ENCODE measurements at regions not wholly inside any gene's neighbourhood (a gene's known extent, or its start where the extent isn't known, plus 50 kb on each side); places are given as distances from the start of the nearest gene placed in this dataset.
"Not testable (repeated sequence)": the region's sequence is repeated elsewhere in the genome, so short reads cannot be mapped to it uniquely, and the experiment has no call there.

DNA sequence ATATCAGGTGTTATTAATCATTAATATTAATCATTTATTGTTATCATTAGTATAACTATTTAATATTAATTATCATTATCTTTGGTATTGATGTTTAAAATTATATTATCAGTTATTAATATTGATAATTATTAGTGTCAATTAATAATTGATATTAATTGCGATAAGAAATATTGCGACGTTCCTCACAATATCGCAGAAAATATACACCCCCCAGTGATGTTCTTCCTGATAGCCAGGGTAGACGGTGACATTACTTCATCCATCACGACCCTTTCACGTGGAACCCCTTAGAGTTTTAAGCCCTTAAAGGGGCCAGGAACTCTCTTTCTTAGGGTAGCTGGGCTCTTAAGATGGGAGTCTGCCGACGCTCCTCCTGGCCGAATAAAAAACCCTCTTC is 98.6 kb upstream of the OSBPL11 start:
- Histone ChIP-seq H2AFZ (ENCODE audit: low read length) (no peak overlapping the region), H3K4me2 (ENCODE audit: low read length) (no peak overlapping the region), H3K4me3 (ENCODE audit: low read length) (no peak overlapping the region), H3K9me2 (replicated peaks; ENCODE audit: low read length) (no peaks in the 10 kb centered on the region), H3K27me3 (ENCODE audit: low read length) (no peaks in the 10 kb centered on the region), H3K79me2 (ENCODE audit: low read length) (no peaks in the 10 kb centered on the region), H3K9ac (ENCODE audit: low read length) (no peak overlapping the region), H3K4me1 (ENCODE audit: insufficient read depth, low read length) (peaks cover 3% of the 10 kb centered on the region; the same call in 1 of the 2 replicates), H3F3A (ENCODE audit: low read length, unreplicated experiment) (no peaks in the 10 kb centered on the region), H4K20me1 (ENCODE audit: low read length) (no peaks in the 10 kb centered on the region), H3K27ac (ENCODE audit: low read length) (no peak overlapping the region), H3K9me3 (ENCODE audit: low read length) (no peaks in the 10 kb centered on the region), H3K36me3 (ENCODE audit: low read depth, low read length) (no peaks in the 10 kb centered on the region)
- CTCF ChIA-PET = interaction anchor here (0.6 kb wide), 1 partner anchor 589 kb away, joined by 3 read pairs; no protein-coding TSS in a partner anchor
- DNase-seq (no peak), ATAC-seq (no peak)
- BruUV-seq (replicated peaks) = no TSS peak
- POLR2A ChIA-PET (ENCODE audit: unreplicated experiment) = no interaction called here
- intact Hi-C loops (cut with micrococcal nuclease) = no loop called here
- TF ChIP-seq, protein P1, sequence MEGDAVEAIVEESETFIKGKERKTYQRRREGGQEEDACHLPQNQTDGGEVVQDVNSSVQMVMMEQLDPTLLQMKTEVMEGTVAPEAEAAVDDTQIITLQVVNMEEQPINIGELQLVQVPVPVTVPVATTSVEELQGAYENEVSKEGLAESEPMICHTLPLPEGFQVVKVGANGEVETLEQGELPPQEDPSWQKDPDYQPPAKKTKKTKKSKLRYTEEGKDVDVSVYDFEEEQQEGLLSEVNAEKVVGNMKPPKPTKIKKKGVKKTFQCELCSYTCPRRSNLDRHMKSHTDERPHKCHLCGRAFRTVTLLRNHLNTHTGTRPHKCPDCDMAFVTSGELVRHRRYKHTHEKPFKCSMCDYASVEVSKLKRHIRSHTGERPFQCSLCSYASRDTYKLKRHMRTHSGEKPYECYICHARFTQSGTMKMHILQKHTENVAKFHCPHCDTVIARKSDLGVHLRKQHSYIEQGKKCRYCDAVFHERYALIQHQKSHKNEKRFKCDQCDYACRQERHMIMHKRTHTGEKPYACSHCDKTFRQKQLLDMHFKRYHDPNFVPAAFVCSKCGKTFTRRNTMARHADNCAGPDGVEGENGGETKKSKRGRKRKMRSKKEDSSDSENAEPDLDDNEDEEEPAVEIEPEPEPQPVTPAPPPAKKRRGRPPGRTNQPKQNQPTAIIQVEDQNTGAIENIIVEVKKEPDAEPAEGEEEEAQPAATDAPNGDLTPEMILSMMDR (conservative IDR thresholded peaks at IDR 0.05; ENCODE audit: low read depth, low read length) = no peak
- TF ChIP-seq EZH2phosphoT487 (IDR thresholded peaks at IDR 0.05; ENCODE audit: borderline replicate concordance, low read length) (no peak), EZH2 (IDR thresholded peaks at IDR 0.05; ENCODE audit: low read length, unreplicated experiment) (no peak)

GRCh38 chr3:125694761-125695294 is 99.5 kb upstream of the OSBPL11 start:
- H3K4me1 ChIP-seq (ENCODE audit: insufficient read depth, low read length) = peaks cover 3% of the 10 kb centered on the region; the same call in 1 of the 2 replicates
- H4K20me1 ChIP-seq (ENCODE audit: low read length) = no peaks in the 10 kb centered on the region
- CTCF ChIA-PET = no interaction called here
- no peaks in the 10 kb centered on the region for H3K27me3 ChIP-seq (ENCODE audit: low read length)
- TF ChIP-seq EZH2 (IDR thresholded peaks at IDR 0.05; ENCODE audit: low read length, unreplicated experiment) = no peak
- TF ChIP-seq EZH2phosphoT487 (IDR thresholded peaks at IDR 0.05; ENCODE audit: borderline replicate concordance, low read length) = no peak
- TF ChIP-seq, protein P1 (conservative IDR thresholded peaks at IDR 0.05; ENCODE audit: low read depth, low read length) = no peak
- ATAC-seq = no peak
- no peak overlapping the region for H3K4me2 ChIP-seq (ENCODE audit: low read length)
- no peak overlapping the region for H3K9ac ChIP-seq (ENCODE audit: low read length)
- no TSS peak for BruUV-seq (replicated peaks)
- H3K9me2 ChIP-seq (replicated peaks; ENCODE audit: low read length) = no peaks in the 10 kb centered on the region
- intact Hi-C loops (cut with micrococcal nuclease) = no loop called here
- no peak for DNase-seq
- H3K4me3 ChIP-seq (ENCODE audit: low read length) = no peak overlapping the region
- no peak overlapping the region for H3K27ac ChIP-seq (ENCODE audit: low read length)
- H2AFZ ChIP-seq (ENCODE audit: low read length) = no peak overlapping the region
- no peaks in the 10 kb centered on the region for H3K9me3 ChIP-seq (ENCODE audit: low read length)
- no peaks in the 10 kb centered on the region for H3K79me2 ChIP-seq (ENCODE audit: low read length)
- H3K36me3 ChIP-seq (ENCODE audit: low read depth, low read length) = no peaks in the 10 kb centered on the region
- POLR2A ChIA-PET (ENCODE audit: unreplicated experiment) = no interaction called here
- H3F3A ChIP-seq (ENCODE audit: low read length, unreplicated experiment) = no peaks in the 10 kb centered on the region

DNA sequence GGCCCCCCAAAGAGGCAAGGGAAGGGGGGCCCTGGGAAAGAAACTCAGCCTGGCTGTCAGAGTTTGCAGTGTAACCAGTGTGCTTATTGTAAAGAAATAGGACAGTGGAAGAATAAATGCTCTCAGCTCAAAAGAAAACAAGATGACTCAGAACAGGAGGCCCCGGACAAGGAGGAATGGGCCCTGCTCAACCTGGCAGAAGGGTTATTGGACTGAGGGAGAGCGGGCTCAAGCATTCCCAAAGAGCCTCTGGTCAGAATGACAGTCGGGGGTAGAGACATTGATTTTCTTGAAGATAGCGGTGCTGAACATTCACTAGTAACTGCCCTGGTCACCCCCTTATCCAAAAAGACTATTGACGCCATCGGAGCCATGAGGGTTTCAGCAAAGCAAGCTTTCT is 100.4 kb upstream of the OSBPL11 start:
- Histone ChIP-seq H2AFZ (ENCODE audit: low read length) (no peak overlapping the region), H3K79me2 (ENCODE audit: low read length) (no peaks in the 10 kb centered on the region), H4K20me1 (ENCODE audit: low read length) (no peaks in the 10 kb centered on the region), H3K9me3 (ENCODE audit: low read length) (no peaks in the 10 kb centered on the region), H3K4me3 (ENCODE audit: low read length) (no peak overlapping the region), H3K9ac (ENCODE audit: low read length) (no peak overlapping the region), H3K4me2 (ENCODE audit: low read length) (no peak overlapping the region), H3K9me2 (replicated peaks; ENCODE audit: low read length) (no peaks in the 10 kb centered on the region), H3K4me1 (ENCODE audit: insufficient read depth, low read length) (peaks cover 3% of the 10 kb centered on the region; the same call in 1 of the 2 replicates), H3F3A (ENCODE audit: low read length, unreplicated experiment) (no peaks in the 10 kb centered on the region), H3K27ac (ENCODE audit: low read length) (no peak overlapping the region), H3K27me3 (ENCODE audit: low read length) (no peaks in the 10 kb centered on the region), H3K36me3 (ENCODE audit: low read depth, low read length) (no peaks in the 10 kb centered on the region)
- no peak for DNase-seq
- no TSS peak for BruUV-seq (replicated peaks)
- CTCF ChIA-PET = no interaction called here
- no peak for ATAC-seq
- intact Hi-C loops (cut with micrococcal nuclease) = no loop called here
- TF ChIP-seq, protein P1 (conservative IDR thresholded peaks at IDR 0.05; ENCODE audit: low read depth, low read length) = no peak
- TF ChIP-seq EZH2phosphoT487 (IDR thresholded peaks at IDR 0.05; ENCODE audit: borderline replicate concordance, low read length) (no peak), EZH2 (IDR thresholded peaks at IDR 0.05; ENCODE audit: low read length, unreplicated experiment) (no peak)
- POLR2A ChIA-PET (ENCODE audit: unreplicated experiment) = no interaction called here

DNA sequence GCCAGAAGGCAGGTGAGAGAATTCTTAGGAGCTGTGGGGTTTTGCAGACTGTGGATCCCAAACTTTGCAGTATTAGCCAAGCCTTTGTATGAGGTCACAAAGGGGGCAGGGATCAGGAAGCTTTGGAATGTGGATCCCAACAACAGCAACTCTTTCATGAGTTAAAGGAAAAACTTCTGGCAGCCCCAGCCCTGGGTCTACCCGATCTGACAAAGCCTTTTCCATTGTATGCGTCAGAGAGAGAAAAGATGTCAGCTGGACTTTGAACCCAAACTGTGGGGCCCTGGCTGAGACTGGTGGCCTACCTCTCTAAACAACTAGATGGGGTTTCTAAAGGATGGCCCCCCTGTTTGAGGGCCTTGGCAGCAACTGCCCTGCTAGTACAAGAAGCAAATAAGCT is 101.8 kb upstream of the OSBPL11 start:
- H3K36me3 ChIP-seq (ENCODE audit: low read depth, low read length); POLR2A ChIA-PET (ENCODE audit: unreplicated experiment); H3K4me2 ChIP-seq (ENCODE audit: low read length); H3K9me2 ChIP-seq (replicated peaks; ENCODE audit: low read length); H4K20me1 ChIP-seq (ENCODE audit: low read length); H3K27me3 ChIP-seq (ENCODE audit: low read length); intact Hi-C loops (cut with micrococcal nuclease); BruUV-seq (replicated peaks); H3K4me1 ChIP-seq (ENCODE audit: insufficient read depth, low read length); H3K4me3 ChIP-seq (ENCODE audit: low read length); ATAC-seq; H2AFZ ChIP-seq (ENCODE audit: low read length); CTCF ChIA-PET; H3K9ac ChIP-seq (ENCODE audit: low read length); H3K9me3 ChIP-seq (ENCODE audit: low read length); H3K27ac ChIP-seq (ENCODE audit: low read length); H3K79me2 ChIP-seq (ENCODE audit: low read length); H3F3A ChIP-seq (ENCODE audit: low read length, unreplicated experiment); DNase-seq: not testable (repeated sequence)
